ENCODE measurements at regions not wholly inside any gene's neighbourhood (a gene's known extent, or its start where the extent isn't known, plus 50 kb on each side); places are given as distances from the start of the nearest gene placed in this dataset.

DNA sequence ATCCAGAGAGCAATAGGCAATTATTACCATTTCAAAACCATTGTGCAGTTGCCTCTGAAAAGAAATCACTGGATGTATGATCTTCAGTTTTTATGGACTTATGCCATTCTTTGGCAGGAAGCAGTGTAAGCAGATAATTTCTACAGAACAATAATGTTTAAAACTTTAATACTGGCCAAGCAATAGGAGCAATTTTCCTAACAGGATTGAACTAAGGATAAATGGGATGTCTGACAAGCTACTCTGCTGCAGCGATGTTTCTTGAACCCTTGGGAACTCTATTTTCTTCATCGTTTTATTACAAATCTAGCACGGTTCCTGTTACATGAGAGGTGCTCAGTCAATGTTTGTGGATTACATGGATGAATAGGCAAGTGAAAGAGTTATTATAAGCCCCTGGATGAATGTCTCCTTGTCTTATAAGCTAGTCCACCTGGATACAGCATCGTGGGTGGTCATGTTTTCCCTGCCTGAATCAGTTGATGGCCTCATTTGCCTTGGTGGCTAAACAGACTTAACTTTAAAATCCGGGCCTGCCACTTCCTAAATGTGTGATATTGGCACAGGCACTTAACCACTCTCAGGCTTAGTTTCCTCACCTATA, 68.2 kb upstream of the MDM1 start:
- no peak for DNase-seq (ENCODE audit: low read depth)
- TF ChIP-seq, protein P1, sequence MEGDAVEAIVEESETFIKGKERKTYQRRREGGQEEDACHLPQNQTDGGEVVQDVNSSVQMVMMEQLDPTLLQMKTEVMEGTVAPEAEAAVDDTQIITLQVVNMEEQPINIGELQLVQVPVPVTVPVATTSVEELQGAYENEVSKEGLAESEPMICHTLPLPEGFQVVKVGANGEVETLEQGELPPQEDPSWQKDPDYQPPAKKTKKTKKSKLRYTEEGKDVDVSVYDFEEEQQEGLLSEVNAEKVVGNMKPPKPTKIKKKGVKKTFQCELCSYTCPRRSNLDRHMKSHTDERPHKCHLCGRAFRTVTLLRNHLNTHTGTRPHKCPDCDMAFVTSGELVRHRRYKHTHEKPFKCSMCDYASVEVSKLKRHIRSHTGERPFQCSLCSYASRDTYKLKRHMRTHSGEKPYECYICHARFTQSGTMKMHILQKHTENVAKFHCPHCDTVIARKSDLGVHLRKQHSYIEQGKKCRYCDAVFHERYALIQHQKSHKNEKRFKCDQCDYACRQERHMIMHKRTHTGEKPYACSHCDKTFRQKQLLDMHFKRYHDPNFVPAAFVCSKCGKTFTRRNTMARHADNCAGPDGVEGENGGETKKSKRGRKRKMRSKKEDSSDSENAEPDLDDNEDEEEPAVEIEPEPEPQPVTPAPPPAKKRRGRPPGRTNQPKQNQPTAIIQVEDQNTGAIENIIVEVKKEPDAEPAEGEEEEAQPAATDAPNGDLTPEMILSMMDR (IDR thresholded peaks at IDR 0.05; ENCODE audit: control insufficient read depth, insufficient read depth, low read depth, low read length, missing control alignments), result no peak
- no peak overlapping the region for H3K4me3 ChIP-seq (ENCODE audit: control insufficient read depth, low read depth, low read length)

DNA sequence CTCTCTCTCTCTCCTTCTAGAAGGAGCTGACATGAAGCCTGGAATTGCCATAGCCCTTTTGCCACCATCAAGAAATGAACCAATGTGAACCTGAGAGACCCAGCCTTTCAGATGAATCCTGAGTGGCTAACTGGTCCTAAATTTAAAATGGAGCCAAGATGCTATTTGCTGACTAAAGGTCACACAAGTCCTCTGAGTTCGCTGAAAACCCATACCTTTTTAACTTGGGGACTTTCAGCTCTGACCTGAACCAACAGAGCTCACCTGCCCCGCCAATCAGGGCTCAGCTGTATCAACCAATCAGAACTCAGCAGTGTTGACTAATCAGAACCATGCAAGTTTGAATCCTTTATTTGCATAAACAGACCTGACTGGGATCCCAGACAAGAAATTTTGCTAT, 70.3 kb upstream of the MDM1 start:
- no peak overlapping the region for H3K4me3 ChIP-seq (ENCODE audit: control insufficient read depth, low read depth, low read length)
- no peak for DNase-seq (ENCODE audit: low read depth)
- TF ChIP-seq, protein P1 (IDR thresholded peaks at IDR 0.05; ENCODE audit: control insufficient read depth, insufficient read depth, low read depth, low read length, missing control alignments), result no peak

DNA sequence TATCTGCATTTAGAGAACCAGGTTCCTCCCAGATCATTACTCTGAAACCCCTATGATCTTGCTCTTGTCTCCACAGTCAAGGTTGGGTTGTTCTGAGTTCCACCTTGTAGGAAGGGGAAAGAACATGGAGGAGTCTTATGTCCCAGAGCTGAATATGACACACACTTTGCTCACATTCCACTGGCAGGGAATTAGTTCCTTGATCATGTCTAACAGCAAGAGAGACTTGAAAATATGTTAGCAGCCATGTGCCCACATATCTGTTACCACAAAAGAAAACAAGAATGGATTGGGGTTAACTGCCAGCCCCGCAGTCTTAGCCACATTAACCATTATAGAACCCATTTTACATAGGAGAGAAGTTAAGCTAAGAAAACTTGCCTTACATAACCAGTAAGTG, 71.1 kb upstream of the MDM1 start:
- TF ChIP-seq, protein P1 (IDR thresholded peaks at IDR 0.05; ENCODE audit: control insufficient read depth, insufficient read depth, low read depth, low read length, missing control alignments), result no peak
- H3K4me3 ChIP-seq (ENCODE audit: control insufficient read depth, low read depth, low read length), result no peak overlapping the region
- no peak for DNase-seq (ENCODE audit: low read depth)

DNA sequence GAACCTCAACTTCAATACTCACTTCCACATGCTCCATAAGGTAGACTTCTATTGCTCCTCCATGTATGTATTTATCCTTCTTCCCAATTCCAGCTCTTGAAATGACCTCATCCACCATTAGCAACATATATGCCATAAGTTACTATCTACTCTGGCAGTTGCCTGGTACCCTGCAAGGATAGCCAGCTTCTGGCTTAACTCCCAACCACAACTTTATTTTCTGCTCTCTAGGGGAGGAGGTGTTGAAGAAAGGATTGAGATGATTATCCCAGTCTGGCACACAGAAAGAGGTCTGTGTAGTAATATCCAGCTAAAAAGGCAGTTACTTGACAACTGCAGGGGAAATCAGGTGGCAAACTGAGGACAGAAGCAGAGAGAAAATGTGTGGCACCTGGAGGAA, 71.5 kb upstream of the MDM1 start:
- H3K4me3 ChIP-seq (ENCODE audit: control insufficient read depth, low read depth, low read length), result no peak overlapping the region
- TF ChIP-seq, protein P1 (IDR thresholded peaks at IDR 0.05; ENCODE audit: control insufficient read depth, insufficient read depth, low read depth, low read length, missing control alignments), result no peak
- no peak for DNase-seq (ENCODE audit: low read depth)

DNA sequence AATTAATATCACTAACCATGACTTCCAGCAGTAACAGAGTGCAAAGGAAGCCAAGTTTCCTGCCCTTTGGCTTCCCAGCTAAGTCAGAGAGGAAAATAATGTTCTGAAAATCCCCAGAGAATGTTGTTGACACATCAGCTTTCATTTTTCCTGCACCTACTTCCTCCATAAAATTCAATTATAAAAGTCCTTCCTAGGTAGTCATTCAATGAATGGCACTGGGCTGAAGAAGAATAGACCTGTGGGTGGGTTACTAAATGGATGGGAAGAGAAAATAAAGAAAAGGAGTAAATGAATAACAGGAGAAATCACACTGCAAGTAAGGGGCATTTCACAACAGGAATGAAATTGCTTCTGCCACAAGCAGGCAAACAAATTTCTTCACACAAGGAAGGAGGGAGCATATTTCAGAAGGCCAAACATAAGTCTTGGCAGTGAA, 73.2 kb upstream of the MDM1 start:
- TF ChIP-seq, protein P1 (IDR thresholded peaks at IDR 0.05; ENCODE audit: control insufficient read depth, insufficient read depth, low read depth, low read length, missing control alignments), result no peak
- H3K4me3 ChIP-seq (ENCODE audit: control insufficient read depth, low read depth, low read length), result no peak overlapping the region
- DNase-seq (ENCODE audit: low read depth), result no peak

DNA sequence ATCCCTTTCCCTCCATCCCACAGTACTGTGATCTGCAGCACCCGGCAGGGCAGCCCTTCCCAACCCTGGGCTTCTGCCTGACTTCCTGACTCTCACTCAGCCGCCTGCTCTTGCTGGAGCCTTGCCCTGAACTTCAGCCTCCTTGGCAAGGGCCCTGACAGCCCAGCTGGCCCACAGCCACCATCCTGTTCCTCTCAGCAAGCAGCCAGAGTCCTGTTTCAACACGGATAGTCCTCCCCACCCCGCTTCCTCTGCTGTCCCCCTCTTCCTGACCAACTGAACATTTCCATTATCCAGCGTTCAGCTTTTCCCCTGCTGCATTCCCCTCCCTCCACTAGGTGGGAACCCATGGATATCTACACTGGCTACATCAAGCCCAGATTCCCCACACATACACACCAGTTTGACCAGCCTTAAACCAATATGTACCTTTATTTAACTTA, 74.0 kb upstream of the MDM1 start:
- H3K4me3 ChIP-seq (ENCODE audit: control insufficient read depth, low read depth, low read length), result no peak overlapping the region
- DNase-seq (ENCODE audit: low read depth), result peak; percentile 70
- TF ChIP-seq, protein P1 (IDR thresholded peaks at IDR 0.05; ENCODE audit: control insufficient read depth, insufficient read depth, low read depth, low read length, missing control alignments), result peak; percentile 49
